ENCODE measurements at regions not wholly inside any gene's neighbourhood (a gene's known extent, or its start where the extent isn't known, plus 50 kb on each side); places are given as distances from the start of the nearest gene placed in this dataset.

DNA sequence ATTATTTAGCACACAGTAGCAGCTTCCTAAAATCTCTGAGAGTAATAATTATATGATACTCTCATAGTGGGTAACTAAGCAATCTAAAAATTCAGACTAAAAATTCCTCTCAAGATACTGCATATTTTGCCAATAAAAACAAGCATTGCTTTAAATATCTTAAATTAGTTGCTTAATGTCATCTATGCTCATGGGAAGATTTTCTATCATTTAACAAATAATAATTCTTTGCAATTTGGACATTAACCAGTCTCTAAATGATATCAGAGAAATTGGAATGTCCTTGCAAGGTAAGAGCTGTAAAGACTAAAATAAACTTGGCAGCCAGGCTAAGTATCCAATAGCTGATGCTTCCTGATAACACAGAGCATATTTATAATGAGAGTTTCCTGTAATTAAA lies 221.8 kb downstream of the SNCAIP start:
- in situ Hi-C loops (cut with HindIII; ENCODE audit: low sequenced_read_pairs): no loop called here
- DNase-seq (ENCODE audit: low read depth, low spot score): no peak
- H3K4me3 ChIP-seq (ENCODE audit: low read depth, low read length): no peak overlapping the region
- TF ChIP-seq, protein P1, sequence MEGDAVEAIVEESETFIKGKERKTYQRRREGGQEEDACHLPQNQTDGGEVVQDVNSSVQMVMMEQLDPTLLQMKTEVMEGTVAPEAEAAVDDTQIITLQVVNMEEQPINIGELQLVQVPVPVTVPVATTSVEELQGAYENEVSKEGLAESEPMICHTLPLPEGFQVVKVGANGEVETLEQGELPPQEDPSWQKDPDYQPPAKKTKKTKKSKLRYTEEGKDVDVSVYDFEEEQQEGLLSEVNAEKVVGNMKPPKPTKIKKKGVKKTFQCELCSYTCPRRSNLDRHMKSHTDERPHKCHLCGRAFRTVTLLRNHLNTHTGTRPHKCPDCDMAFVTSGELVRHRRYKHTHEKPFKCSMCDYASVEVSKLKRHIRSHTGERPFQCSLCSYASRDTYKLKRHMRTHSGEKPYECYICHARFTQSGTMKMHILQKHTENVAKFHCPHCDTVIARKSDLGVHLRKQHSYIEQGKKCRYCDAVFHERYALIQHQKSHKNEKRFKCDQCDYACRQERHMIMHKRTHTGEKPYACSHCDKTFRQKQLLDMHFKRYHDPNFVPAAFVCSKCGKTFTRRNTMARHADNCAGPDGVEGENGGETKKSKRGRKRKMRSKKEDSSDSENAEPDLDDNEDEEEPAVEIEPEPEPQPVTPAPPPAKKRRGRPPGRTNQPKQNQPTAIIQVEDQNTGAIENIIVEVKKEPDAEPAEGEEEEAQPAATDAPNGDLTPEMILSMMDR (IDR thresholded peaks at IDR 0.05; ENCODE audit: low read depth, low read length): no peak

DNA sequence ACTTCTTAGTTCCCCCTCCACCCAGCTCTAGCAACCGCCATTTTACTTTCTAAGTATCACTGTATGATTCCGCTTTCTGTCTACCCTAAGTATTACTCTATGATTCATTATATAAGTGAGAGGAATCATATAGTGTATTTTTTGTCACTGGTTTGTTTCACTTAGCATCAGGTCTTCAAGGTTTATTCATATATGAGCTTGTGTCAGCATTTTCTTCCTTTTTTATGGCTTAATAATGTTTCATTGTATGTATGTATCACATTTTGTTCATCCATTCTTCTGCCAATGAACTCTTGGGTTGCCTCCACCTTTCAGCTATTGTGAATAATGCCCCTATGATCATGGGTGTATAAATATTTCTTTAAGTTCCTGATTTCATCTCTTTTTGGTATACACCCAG lies 222.8 kb downstream of the SNCAIP start:
- in situ Hi-C loops (cut with HindIII; ENCODE audit: low sequenced_read_pairs): no loop called here
- H3K4me3 ChIP-seq (ENCODE audit: low read depth, low read length): no peak overlapping the region
- TF ChIP-seq, protein P1 (IDR thresholded peaks at IDR 0.05; ENCODE audit: low read depth, low read length): no peak
- no peak for DNase-seq (ENCODE audit: low read depth, low spot score)

DNA sequence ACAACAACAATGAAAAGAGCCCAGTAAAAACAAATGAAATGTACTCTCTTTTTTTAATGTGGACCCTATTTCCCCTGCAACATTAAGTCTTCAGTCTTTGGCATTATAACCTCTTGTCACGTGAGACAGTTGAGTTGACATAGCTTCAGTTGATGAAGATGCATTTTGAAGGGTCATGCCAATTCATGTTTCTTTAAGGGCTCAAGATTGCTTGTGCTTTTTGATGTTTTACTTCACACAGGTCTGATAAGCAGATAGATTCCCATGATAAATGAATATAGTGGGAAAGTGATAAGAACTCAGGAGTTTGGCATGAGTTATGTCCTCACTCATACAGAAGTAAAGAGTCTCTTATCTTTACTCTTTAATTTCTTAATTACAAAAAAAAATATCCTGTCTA lies 229.4 kb downstream of the SNCAIP start:
- no peak overlapping the region for H3K4me3 ChIP-seq (ENCODE audit: low read depth, low read length)
- TF ChIP-seq, protein P1 (IDR thresholded peaks at IDR 0.05; ENCODE audit: low read depth, low read length): no peak
- in situ Hi-C loops (cut with HindIII; ENCODE audit: low sequenced_read_pairs): no loop called here
- DNase-seq (ENCODE audit: low read depth, low spot score): no peak

DNA sequence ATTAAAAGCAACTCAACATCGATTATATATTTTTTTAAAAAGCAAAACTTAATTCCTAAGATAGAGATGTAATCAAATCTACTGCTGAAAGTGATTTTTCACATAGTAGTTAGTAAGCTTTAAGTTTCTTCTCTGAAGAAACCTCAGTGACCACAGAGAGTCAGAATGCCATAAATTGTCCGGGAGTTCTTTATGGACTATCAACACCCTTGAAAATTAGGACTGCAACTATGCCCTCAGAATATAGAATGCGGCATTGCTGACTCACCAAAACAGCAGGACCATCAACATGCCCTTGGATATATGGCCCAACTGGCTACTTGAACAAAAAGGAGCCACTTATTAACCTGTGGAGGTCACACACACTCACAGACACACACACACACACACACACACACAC lies 228.9 kb upstream of the SNX2 start:
- no peak for DNase-seq (ENCODE audit: low read depth, low spot score)
- TF ChIP-seq, protein P1 (IDR thresholded peaks at IDR 0.05; ENCODE audit: low read depth, low read length): no peak
- H3K4me3 ChIP-seq (ENCODE audit: low read depth, low read length): no peak overlapping the region
- in situ Hi-C loops (cut with HindIII; ENCODE audit: low sequenced_read_pairs): no loop called here

DNA sequence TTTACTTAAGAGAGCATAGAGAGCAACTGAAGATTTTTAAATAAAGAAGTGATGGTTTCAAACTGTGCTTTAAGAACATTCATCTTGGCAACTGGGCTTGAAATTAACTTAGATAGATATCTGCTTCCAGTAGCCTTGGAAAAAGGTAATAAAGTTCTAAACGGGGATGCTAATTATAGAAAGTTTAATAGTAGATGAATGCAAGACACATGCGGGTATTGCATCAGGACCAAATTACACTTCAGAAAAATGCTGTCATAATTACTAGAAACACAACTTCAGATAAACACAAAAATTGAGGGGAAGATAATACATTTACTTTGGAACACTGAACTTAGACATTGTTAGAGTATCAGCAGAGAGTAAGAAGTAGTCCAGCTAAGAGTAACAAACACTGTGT lies 227.7 kb upstream of the SNX2 start:
- H3K4me3 ChIP-seq (ENCODE audit: low read depth, low read length): no peak overlapping the region
- DNase-seq (ENCODE audit: low read depth, low spot score): no peak
- in situ Hi-C loops (cut with HindIII; ENCODE audit: low sequenced_read_pairs): no loop called here
- TF ChIP-seq, protein P1 (IDR thresholded peaks at IDR 0.05; ENCODE audit: low read depth, low read length): no peak

DNA sequence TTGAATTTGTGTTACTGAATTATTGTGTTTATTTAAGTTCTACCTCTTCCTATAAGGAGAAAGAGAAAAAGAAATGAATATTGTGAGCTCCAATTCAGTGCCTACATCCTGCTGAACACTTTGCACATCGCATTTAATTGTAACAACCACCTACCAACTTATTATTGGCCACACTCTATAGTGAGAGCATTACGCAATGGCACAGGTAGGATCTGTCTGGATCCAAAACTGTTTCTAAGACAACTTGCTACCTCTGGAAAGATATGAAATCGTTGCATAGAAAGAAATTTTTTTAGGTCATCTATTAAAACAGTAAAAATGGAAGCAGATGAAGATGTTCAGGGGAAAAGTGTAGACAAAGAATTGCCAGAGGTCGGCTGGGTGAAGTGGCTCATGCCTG lies 227.2 kb upstream of the SNX2 start:
- no peak overlapping the region for H3K4me3 ChIP-seq (ENCODE audit: low read depth, low read length)
- no peak for DNase-seq (ENCODE audit: low read depth, low spot score)
- TF ChIP-seq, protein P1 (IDR thresholded peaks at IDR 0.05; ENCODE audit: low read depth, low read length): no peak
- in situ Hi-C loops (cut with HindIII; ENCODE audit: low sequenced_read_pairs): no loop called here

DNA sequence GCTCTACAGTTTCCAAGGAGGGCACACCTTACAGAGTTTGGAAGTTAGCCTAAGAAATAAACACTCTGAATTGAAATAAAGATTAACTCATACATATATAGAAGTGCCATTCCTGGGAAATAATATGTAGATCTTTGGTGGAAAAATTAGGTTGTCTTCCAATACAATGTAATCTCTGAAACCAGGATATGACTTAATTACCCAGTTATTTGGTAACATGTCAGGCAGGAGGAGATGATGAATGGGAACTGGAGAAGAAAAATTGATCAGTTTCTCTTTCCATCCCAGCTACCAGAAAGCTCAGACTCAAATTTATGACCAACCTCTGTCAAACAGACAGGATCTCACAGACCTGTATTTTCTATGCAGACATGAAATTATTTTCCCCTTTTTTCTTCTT lies 215.2 kb upstream of the SNX2 start:
- in situ Hi-C loops (cut with HindIII; ENCODE audit: low sequenced_read_pairs): no loop called here
- DNase-seq (ENCODE audit: low read depth, low spot score): no peak
- no peak overlapping the region for H3K4me3 ChIP-seq (ENCODE audit: low read depth, low read length)
- TF ChIP-seq, protein P1 (IDR thresholded peaks at IDR 0.05; ENCODE audit: low read depth, low read length): no peak
